ENCODE measurements at regions not wholly inside any gene's neighbourhood (a gene's known extent, or its start where the extent isn't known, plus 50 kb on each side); places are given as distances from the start of the nearest gene placed in this dataset.

GRCh38 chrX:40263014-40263560, 165.3 kb upstream of the BCOR start:
- Histone ChIP-seq H3K4me1 (peaks cover 0 to 29% (median 17%) of the 10 kb centered on the region in 4 donors), H3K27ac (replicated peaks in 1 of 4) (no peak overlapping the region), H3K27me3 (no peaks in the 10 kb centered on the region), H3K4me3 (no peak overlapping the region), H3K36me3 (no peaks in the 10 kb centered on the region), H3K9me3 (no peaks in the 10 kb centered on the region)
- WGBS, result 61% methylated on average over 7 of the region's 8 CpGs
- intact Hi-C loops (cut with DNase I), result loop anchor here (10.0 kb wide), 2 partner anchors 88 to 528 kb away; no protein-coding TSS in a partner anchor
- TF ChIP-seq POLR2A (IDR thresholded peaks at IDR 0.05; ENCODE audit: low read depth) (no peak), POLR2AphosphoS5 (IDR thresholded peaks at IDR 0.05) (no peak), EP300 (IDR thresholded peaks at IDR 0.05) (no peak), CTCF (IDR thresholded peaks at IDR 0.05) (no peak)
- DNase-seq (ENCODE audit: extremely low spot score), result no peak

- 82% methylated on average over 10 of the region's 13 CpGs for WGBS
- no peak overlapping the region for H3K4me3 ChIP-seq
- intact Hi-C loops (cut with DNase I), result loop anchor here (10.0 kb wide), 2 partner anchors 88 to 528 kb away; no protein-coding TSS in a partner anchor
- H3K27me3 ChIP-seq, result no peaks in the 10 kb centered on the region
- TF ChIP-seq POLR2A (IDR thresholded peaks at IDR 0.05; ENCODE audit: low read depth), result no peak
- no peak for TF ChIP-seq POLR2AphosphoS5 (IDR thresholded peaks at IDR 0.05)
- no peak for TF ChIP-seq EP300 (IDR thresholded peaks at IDR 0.05)
- no peak for TF ChIP-seq CTCF (IDR thresholded peaks at IDR 0.05)
- no peak for DNase-seq (ENCODE audit: extremely low spot score)
- H3K9me3 ChIP-seq, result no peaks in the 10 kb centered on the region
- no peaks in the 10 kb centered on the region for H3K36me3 ChIP-seq
- H3K4me1 ChIP-seq, result peaks cover 0 to 24% (median 13%) of the 10 kb centered on the region in 4 donors
- H3K27ac ChIP-seq (replicated peaks in 1 of 4), result no peak overlapping the region
Observed at GRCh38 chrX:40262157-40263013, 164.6 kb upstream of the BCOR start.

GRCh38 chrX:40261833-40262156, 164.0 kb upstream of the BCOR start:
- DNase-seq (ENCODE audit: extremely low spot score), result no peak
- intact Hi-C loops (cut with DNase I), result loop anchor here (10.0 kb wide), 2 partner anchors 87 to 527 kb away; no protein-coding TSS in a partner anchor
- H3K4me3 ChIP-seq, result no peak overlapping the region
- H3K9me3 ChIP-seq, result no peaks in the 10 kb centered on the region
- H3K27me3 ChIP-seq, result no peaks in the 10 kb centered on the region
- peaks cover 0 to 18% (median 10%) of the 10 kb centered on the region in 4 donors for H3K4me1 ChIP-seq
- no peak for TF ChIP-seq POLR2A (IDR thresholded peaks at IDR 0.05; ENCODE audit: low read depth)
- TF ChIP-seq CTCF (IDR thresholded peaks at IDR 0.05), result no peak
- no peak for TF ChIP-seq POLR2AphosphoS5 (IDR thresholded peaks at IDR 0.05)
- TF ChIP-seq EP300 (IDR thresholded peaks at IDR 0.05), result no peak
- no peaks in the 10 kb centered on the region for H3K36me3 ChIP-seq
- no peak overlapping the region for H3K27ac ChIP-seq (replicated peaks in 1 of 4)
- WGBS, result 76% methylated on average over 7 of the region's 7 CpGs

GRCh38 chrX:40260146-40260747, 162.5 kb upstream of the BCOR start:
- intact Hi-C loops (cut with DNase I), result loop anchor here (10.0 kb wide), 2 partner anchors 85 to 525 kb away; no protein-coding TSS in a partner anchor
- no peak overlapping the region for H3K4me3 ChIP-seq
- no peak overlapping the region for H3K27ac ChIP-seq (replicated peaks in 1 of 4)
- H3K27me3 ChIP-seq, result no peaks in the 10 kb centered on the region
- H3K4me1 ChIP-seq, result peaks cover 0 to 10% (median 4%) of the 10 kb centered on the region in 4 donors
- H3K9me3 ChIP-seq, result no peaks in the 10 kb centered on the region
- 85% methylated on average over 10 of the region's 14 CpGs for WGBS
- TF ChIP-seq POLR2A (IDR thresholded peaks at IDR 0.05; ENCODE audit: low read depth) (no peak), EP300 (IDR thresholded peaks at IDR 0.05) (no peak), POLR2AphosphoS5 (IDR thresholded peaks at IDR 0.05) (no peak), CTCF (IDR thresholded peaks at IDR 0.05) (no peak)
- no peak for DNase-seq (ENCODE audit: extremely low spot score)
- H3K36me3 ChIP-seq, result no peaks in the 10 kb centered on the region

Data from esophagus muscularis mucosa (tissue), 4 donors.